T-cell (primary cell): ENCODE measurements at regions not wholly inside any gene's neighbourhood (a gene's known extent, or its start where the extent isn't known, plus 50 kb on each side); places are given as distances from the start of the nearest gene placed in this dataset.

Experiments used
- ATAC-seq, 4 experiments: fragments of 200-7000 bp in 3 of 4; fragments of 150-1000 bp in 1 of 4; cut with Tn5 transposase; replicated peaks in 1 of 4; 1 replicate in 3 of 4; 2 replicates in 1 of 4; pipeline ENCODE4 v1.10.0; 2021; ENCODE audit warnings: moderate library complexity in 3 of 4, mild to moderate bottlenecking in 2 of 4, moderate number of reproducible peaks in 1 of 4
- CTCF ChIA-PET, 2 donors: fragments of 300-600 bp; sonication (Branson Sonifier 250); formaldehyde crosslinking; loops; one replicate each; lab custom pipeline; 2022; ENCODE audit warnings: antibody characterized with exemption in 2 of 2; lab: Charles Lee
- POLR2A ChIA-PET, 2 donors: fragments of 300-600 bp; sonication (Branson Sonifier 250); formaldehyde crosslinking; loops; one replicate each; lab custom pipeline; 2022; ENCODE audit warnings: antibody characterized with exemption in 2 of 2; lab: Charles Lee
- DNase-seq, 35 experiments: peaks; one replicate each; pipeline versions ENCODE4 v3.0.0 to v3.0.0-alpha.2; 2013 to 2023
- H3K27ac ChIP-seq: one replicate; pipeline ENCODE4 v1.5.1; 2013; ENCODE audit warnings: low read length
- H3K27me3 ChIP-seq, 2 experiments: replicated peaks in 1 of 2; 1 replicate in 1 of 2; 2 replicates in 1 of 2; pipeline versions ENCODE4 v1.6.1 to v1.7.0; 2013; ENCODE audit warnings: low read length in 1 of 2, mixed read lengths in 1 of 2; ENCODE audit not compliant: control insufficient read depth in 2 of 2, insufficient read depth in 2 of 2; ENCODE audit errors: extremely low read depth in 1 of 2
- H3K36me3 ChIP-seq, 2 donors: 1 replicate in 1 of 2; 2 replicates in 1 of 2; pipeline versions ENCODE4 v1.6.1 to v1.7.0; 2013; ENCODE audit warnings: low read length in 1 of 2; ENCODE audit not compliant: control insufficient read depth in 2 of 2, insufficient read depth in 1 of 2; ENCODE audit errors: extremely low read depth in 1 of 2
- H3K4me1 ChIP-seq, 2 experiments: 1 replicate in 1 of 2; 2 replicates in 1 of 2; pipeline versions ENCODE4 v1.6.1 to v1.7.0; 2013; ENCODE audit warnings: low read length in 2 of 2, mixed read lengths in 1 of 2; ENCODE audit not compliant: insufficient read depth in 2 of 2, control insufficient read depth in 1 of 2; ENCODE audit errors: extremely low read depth in 1 of 2
- H3K4me3 ChIP-seq, 2 donors: 1 replicate in 1 of 2; 2 replicates in 1 of 2; pipeline versions ENCODE4 v1.5.1 to v1.7.0; 2013; ENCODE audit warnings: mild to moderate bottlenecking in 2 of 2, low read length in 1 of 2, moderate library complexity in 1 of 2; ENCODE audit not compliant: control insufficient read depth in 1 of 2; ENCODE audit errors: extremely low read depth in 1 of 2
- H3K9me3 ChIP-seq: 2 replicates; pipeline ENCODE4 v1.7.0; 2013
- H3K27ac Mint-ChIP-seq, 2 donors: one replicate each; pipeline ENCODE4 v1.8.0; 2020 to 2021; ENCODE audit warnings: mild to moderate bottlenecking in 2 of 2, mixed read lengths in 2 of 2
- H3K27me3 Mint-ChIP-seq, 2 donors: one replicate each; pipeline ENCODE4 v1.8.0; 2021 to 2022; ENCODE audit warnings: mixed read lengths in 2 of 2
- H3K36me3 Mint-ChIP-seq: one replicate; pipeline ENCODE4 v1.8.0; 2021; ENCODE audit warnings: mixed read lengths
- H3K4me1 Mint-ChIP-seq, 3 donors: one replicate each; pipeline ENCODE4 v1.8.0; 2020 to 2022; ENCODE audit warnings: mixed read lengths in 3 of 3, mild to moderate bottlenecking in 1 of 3
- H3K4me3 Mint-ChIP-seq, 3 donors: one replicate each; pipeline ENCODE4 v1.8.0; 2020 to 2022; ENCODE audit warnings: mild to moderate bottlenecking in 3 of 3, mixed read lengths in 3 of 3, moderate library complexity in 3 of 3
- H3K9me3 Mint-ChIP-seq, 3 donors: one replicate each; pipeline ENCODE4 v1.8.0; 2020 to 2022; ENCODE audit warnings: mixed read lengths in 3 of 3
- WGBS: methylation state at CpG from one replicate; pipeline ENCODE4 v1.1.5; 2013; ENCODE audit warnings: missing lambda C conversion rate; ENCODE audit not compliant: insufficient coverage; 5-methylcytosine and 5-hydroxymethylcytosine counted together

DNA sequence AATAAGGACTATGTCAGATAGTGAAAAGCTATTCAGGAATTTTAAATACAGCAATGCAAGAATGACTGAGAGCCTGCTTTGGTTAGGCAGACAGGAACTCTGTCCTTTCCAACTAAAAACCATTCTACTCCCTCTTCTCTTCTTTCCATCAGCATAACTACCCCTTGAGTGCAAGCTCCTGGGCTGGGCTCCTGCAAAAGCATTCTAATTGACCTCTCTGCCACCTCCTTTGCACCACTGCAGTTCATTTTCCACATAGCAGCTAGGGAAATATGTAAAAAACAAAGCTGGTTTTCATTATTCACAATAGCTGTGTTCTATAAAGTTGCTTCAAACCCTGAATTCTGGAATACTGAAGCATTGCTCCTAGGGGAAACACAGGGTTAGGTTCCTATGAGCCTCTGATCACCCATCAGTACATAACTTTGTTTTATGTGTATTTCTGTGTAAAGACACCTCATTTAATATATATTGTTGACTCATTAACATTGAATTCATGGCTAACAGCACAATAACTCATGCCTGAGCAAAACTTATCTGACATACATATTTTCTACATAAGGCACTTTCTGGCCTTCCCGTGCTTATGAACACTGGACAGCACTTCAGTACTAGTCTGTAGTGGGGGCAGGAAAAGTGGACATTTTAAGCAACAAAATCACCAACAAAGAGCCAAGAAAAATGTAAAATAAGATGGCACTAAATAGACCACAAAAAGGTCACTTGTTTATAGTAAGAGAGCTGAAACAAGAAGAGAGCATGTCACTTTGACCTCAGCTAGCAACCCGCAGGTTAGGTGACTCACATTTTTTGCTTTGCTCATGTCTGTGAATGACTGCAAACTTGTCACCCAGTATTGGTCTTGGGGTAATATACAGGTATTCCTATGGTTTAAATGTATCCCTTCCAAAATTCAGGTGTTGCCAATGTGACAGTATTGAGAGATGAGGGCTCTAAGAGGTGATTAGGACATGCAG, 57.9 kb upstream of the IRF2BP2 start:
- no peaks in the 10 kb centered on the region for H3K36me3 ChIP-seq
- no peaks in the 10 kb centered on the region for H3K36me3 Mint-ChIP-seq
- no peak for ATAC-seq
- 100% methylated on average over 1 of the region's 2 CpGs for WGBS
- no peaks in the 10 kb centered on the region for H3K9me3 ChIP-seq
- no peak for DNase-seq
- H3K4me1 ChIP-seq: no peaks in the 10 kb centered on the region
- no peak overlapping the region for H3K27ac Mint-ChIP-seq
- H3K9me3 Mint-ChIP-seq: peaks cover 0 to 4% (median 0%) of the 10 kb centered on the region in 3 donors
- no peaks in the 10 kb centered on the region for H3K4me1 Mint-ChIP-seq
- ChIA-PET CTCF (interaction anchor here in 1 of 2 donors (0.6 kb wide), 1 partner anchor 1143 kb away, joined by 3 read pairs; no protein-coding TSS in a partner anchor), POLR2A (interaction anchor here in 1 of 2 donors (0.6 kb wide), 2 partner anchors 14 to 26 kb away, joined by 3 read pairs; no protein-coding TSS in a partner anchor)
- no peaks in the 10 kb centered on the region for H3K27me3 ChIP-seq
- H3K27ac ChIP-seq: no peak overlapping the region
- H3K27me3 Mint-ChIP-seq: no peaks in the 10 kb centered on the region
- no peak overlapping the region for H3K4me3 Mint-ChIP-seq
- no peak overlapping the region for H3K4me3 ChIP-seq

DNA sequence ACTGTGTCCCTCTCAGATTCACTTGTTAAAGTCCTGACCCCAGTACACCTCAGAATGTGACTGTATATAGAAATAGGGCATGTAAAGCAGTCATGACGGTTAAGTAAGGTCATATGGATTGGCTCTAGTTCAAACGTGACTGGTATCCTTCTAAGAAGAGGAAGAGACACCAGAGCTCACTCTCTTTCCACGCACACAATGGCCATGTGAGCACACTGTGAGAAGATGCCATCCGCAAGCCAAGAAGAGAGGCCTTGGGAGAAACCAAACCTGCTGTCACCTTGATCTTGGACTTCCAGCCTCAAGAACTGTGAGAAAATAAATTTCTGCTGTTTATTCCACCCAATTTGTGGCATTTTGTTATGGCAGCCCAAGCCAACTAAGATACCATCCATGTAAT, 56.8 kb upstream of the IRF2BP2 start:
- H3K27ac Mint-ChIP-seq: no peak overlapping the region

DNA sequence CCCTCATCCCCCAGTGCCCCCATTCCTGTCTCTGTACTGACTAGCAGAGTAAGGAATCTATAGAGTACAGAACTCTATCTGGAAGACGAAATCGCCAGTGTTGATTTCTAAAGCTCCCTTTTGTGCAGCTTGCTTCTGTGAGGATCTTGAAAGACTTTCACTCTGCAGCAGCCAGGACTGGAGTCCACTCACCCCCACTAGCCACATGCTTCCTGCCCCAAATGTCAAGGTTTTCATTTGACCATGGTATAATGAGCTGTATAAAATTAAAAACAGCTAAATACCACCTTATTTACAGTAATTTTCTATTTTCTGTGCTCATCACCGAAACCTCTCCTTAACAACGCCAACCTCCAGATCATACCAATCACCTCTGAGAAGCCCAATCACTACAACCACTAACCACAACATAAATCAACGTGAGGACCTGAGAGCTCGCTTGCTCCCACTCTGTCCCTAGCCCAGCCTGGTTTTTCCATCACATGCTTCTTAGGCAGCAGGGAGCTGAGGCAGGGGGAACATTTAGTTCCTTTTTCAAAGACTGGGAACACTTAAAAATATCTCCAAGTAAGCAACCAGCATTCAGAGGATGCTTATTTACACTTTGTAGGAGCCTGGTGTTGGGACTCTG, 56.1 kb upstream of the IRF2BP2 start:
- DNase-seq (no peak), ATAC-seq (no peak)
- H3K4me1 ChIP-seq: no peaks in the 10 kb centered on the region
- H3K4me3 Mint-ChIP-seq: no peak overlapping the region
- H3K9me3 Mint-ChIP-seq: peaks cover 0 to 4% (median 0%) of the 10 kb centered on the region in 3 donors
- no peak overlapping the region for H3K27ac ChIP-seq
- H3K36me3 ChIP-seq: no peaks in the 10 kb centered on the region
- CTCF ChIA-PET: no interaction called here
- no peaks in the 10 kb centered on the region for H3K27me3 ChIP-seq
- POLR2A ChIA-PET: no interaction called here
- H3K4me3 ChIP-seq: no peak overlapping the region
- H3K27ac Mint-ChIP-seq: no peak overlapping the region
- no peaks in the 10 kb centered on the region for H3K9me3 ChIP-seq
- no peaks in the 10 kb centered on the region for H3K4me1 Mint-ChIP-seq
- 70% methylated on average over 4 of the region's 6 CpGs for WGBS
- H3K36me3 Mint-ChIP-seq: no peaks in the 10 kb centered on the region
- H3K27me3 Mint-ChIP-seq: no peaks in the 10 kb centered on the region

More for the DNA sequence above, 56.8 kb upstream of the IRF2BP2 start:
- peaks cover 0 to 4% (median 0%) of the 10 kb centered on the region in 3 donors for H3K9me3 Mint-ChIP-seq
- Histone ChIP-seq H3K9me3 (no peaks in the 10 kb centered on the region), H3K36me3 (no peaks in the 10 kb centered on the region), H3K4me1 (no peaks in the 10 kb centered on the region), H3K27ac (no peak overlapping the region), H3K4me3 (no peak overlapping the region), H3K27me3 (no peaks in the 10 kb centered on the region)
- no peak for DNase-seq
- H3K27me3 Mint-ChIP-seq: no peaks in the 10 kb centered on the region
- no peaks in the 10 kb centered on the region for H3K4me1 Mint-ChIP-seq
- ChIA-PET CTCF (no interaction called here), POLR2A (no interaction called here)
- WGBS: 83% methylated on average over 4 of the region's 4 CpGs
- H3K4me3 Mint-ChIP-seq: no peak overlapping the region
- H3K36me3 Mint-ChIP-seq: no peaks in the 10 kb centered on the region
- no peak for ATAC-seq

DNA sequence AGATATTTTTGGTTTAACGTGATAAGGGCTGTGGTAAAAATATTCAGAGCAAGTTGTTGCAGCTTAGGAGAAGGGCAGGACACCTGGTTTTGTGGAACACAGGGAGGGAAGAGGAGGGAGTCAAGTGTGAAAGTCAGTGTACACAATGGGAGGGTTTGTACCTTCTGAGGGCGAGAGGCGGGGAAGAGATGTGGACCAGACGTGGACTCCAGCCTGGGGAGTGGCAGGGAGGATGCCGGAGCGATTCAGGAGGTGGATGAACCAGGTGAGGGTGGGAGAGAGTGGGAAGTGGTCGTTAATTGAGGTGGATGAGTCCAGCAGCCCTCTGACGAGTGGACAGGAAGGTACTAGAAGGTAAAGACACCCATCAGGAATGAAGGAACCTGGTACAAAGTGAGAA, 52.2 kb upstream of the IRF2BP2 start:
- no peaks in the 10 kb centered on the region for H3K9me3 ChIP-seq
- ChIA-PET POLR2A (no interaction called here), CTCF (no interaction called here)
- no peak for ATAC-seq
- no peaks in the 10 kb centered on the region for H3K4me1 ChIP-seq
- Mint-ChIP-seq H3K36me3 (no peaks in the 10 kb centered on the region), H3K27ac (no peak overlapping the region), H3K4me1 (peaks cover 2 to 3% (median 2%) of the 10 kb centered on the region in 3 donors), H3K27me3 (no peaks in the 10 kb centered on the region), H3K9me3 (no peaks in the 10 kb centered on the region), H3K4me3 (no peak overlapping the region)
- no peak overlapping the region for H3K4me3 ChIP-seq
- no peaks in the 10 kb centered on the region for H3K27me3 ChIP-seq
- H3K27ac ChIP-seq: no peak overlapping the region
- no peaks in the 10 kb centered on the region for H3K36me3 ChIP-seq
- 77% methylated on average over 8 of the region's 8 CpGs for WGBS
- no peak for DNase-seq

DNA sequence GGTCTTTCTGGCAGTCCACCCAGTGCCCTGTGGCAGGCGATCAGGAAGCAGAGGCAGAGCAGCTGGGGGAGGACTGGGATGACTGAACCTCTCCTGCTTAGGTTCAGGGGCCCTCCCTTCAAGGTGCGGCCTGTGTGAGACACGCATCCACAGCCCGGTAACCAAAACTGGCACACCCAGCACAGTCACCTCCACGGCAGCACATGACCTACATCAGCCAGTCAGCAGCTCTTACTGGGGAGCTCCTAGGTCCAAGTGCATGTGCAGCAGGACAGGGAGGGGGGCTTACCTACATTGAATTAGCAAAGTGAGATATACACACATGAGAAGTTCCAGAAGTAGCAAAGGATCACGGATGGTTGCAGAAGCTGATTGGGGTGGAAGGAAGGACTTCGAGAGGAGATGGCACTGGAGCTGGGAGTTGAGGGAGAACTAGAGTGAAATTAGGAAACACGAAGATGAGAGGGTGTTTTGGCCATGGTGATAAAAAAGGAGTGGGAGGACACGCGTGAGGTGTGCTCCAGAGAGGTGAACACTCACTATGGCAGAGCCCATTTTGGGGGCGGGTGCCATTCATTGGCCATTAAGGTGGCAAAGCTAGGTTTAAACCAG, 51.4 kb upstream of the IRF2BP2 start:
- DNase-seq (no peak), ATAC-seq (no peak)
- H3K36me3 ChIP-seq: no peaks in the 10 kb centered on the region
- Mint-ChIP-seq H3K4me1 (peaks cover 3 to 8% (median 4%) of the 10 kb centered on the region in 3 donors), H3K4me3 (no peak overlapping the region), H3K9me3 (no peaks in the 10 kb centered on the region), H3K27ac (no peak overlapping the region), H3K36me3 (no peaks in the 10 kb centered on the region), H3K27me3 (no peaks in the 10 kb centered on the region)
- ChIA-PET CTCF (no interaction called here), POLR2A (no interaction called here)
- no peak overlapping the region for H3K4me3 ChIP-seq
- no peaks in the 10 kb centered on the region for H3K4me1 ChIP-seq
- no peak overlapping the region for H3K27ac ChIP-seq
- no peaks in the 10 kb centered on the region for H3K9me3 ChIP-seq
- H3K27me3 ChIP-seq: no peaks in the 10 kb centered on the region
- WGBS: 89% methylated on average over 7 of the region's 11 CpGs

DNA sequence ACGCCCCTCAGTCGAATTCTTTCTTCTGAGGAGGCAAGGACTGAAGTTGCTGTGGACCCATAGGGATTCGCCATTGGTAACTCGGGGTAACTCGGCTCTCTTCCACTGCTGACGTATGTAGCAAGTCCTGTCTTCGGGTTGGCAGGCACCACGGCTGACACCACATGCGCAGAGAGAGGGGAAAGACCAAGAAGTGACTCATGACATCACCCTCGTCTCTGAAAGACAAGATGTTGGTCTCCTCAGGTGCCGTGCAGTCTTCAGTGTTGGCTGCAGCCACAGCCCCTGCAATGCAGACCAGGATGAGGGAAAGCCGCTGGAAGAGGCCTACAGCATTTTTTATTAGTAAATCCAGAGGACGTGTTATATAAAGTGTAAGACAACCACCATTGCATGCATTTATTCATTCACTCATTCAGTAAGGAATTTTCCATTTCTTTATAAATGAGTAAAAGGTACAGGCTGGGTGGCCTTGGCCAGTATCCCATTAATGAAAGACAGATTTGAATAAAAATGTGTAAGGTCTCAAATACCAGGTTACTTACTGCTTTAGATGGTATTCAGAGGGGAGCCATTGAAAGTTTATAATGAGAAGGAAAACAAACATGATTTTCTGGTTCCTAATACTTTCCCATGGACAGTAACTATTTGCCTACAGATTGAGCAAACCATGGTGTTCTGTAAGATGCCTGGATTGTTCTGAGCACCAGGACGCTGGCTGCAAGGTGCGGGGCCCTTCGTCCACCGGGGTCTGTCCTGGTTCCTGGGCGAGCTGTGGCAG, 50.7 kb upstream of the IRF2BP2 start:
- POLR2A ChIA-PET: no interaction called here
- no peak overlapping the region for H3K4me3 Mint-ChIP-seq
- ATAC-seq (no peak), DNase-seq (no peak)
- CTCF ChIA-PET: no interaction called here
- H3K9me3 ChIP-seq: no peaks in the 10 kb centered on the region
- no peaks in the 10 kb centered on the region for H3K36me3 ChIP-seq
- no peaks in the 10 kb centered on the region for H3K4me1 ChIP-seq
- H3K4me1 Mint-ChIP-seq: peaks cover 3 to 8% (median 4%) of the 10 kb centered on the region in 3 donors
- 95% methylated on average over 14 of the region's 18 CpGs for WGBS
- H3K4me3 ChIP-seq: no peak overlapping the region
- no peak overlapping the region for H3K27ac ChIP-seq
- no peak overlapping the region for H3K27ac Mint-ChIP-seq
- H3K27me3 Mint-ChIP-seq: no peaks in the 10 kb centered on the region
- no peaks in the 10 kb centered on the region for H3K27me3 ChIP-seq
- no peaks in the 10 kb centered on the region for H3K9me3 Mint-ChIP-seq
- H3K36me3 Mint-ChIP-seq: no peaks in the 10 kb centered on the region
